H9 (cell line): ENCODE measurements at regions not wholly inside any gene's neighbourhood (a gene's known extent, or its start where the extent isn't known, plus 50 kb on each side); places are given as distances from the start of the nearest gene placed in this dataset.
"Not testable (repeated sequence)": the region's sequence is repeated elsewhere in the genome, so short reads cannot be mapped to it uniquely, and the experiment has no call there.

Experiments
- DNase-seq: peaks from one replicate; pipeline ENCODE4 v3.0.0-alpha.2; 2017
- H2AFZ ChIP-seq: one replicate; pipeline ENCODE4 v1.6.1; 2013; ENCODE audit warnings: mild to moderate bottlenecking, low read length, control low read depth, moderate library complexity
- H2AK5ac ChIP-seq: 2 replicates; pipeline ENCODE4 v1.6.1; 2013; ENCODE audit warnings: low read length, control low read depth, mixed read lengths; ENCODE audit not compliant: insufficient read length
- H2BK120ac ChIP-seq: one replicate; pipeline ENCODE4 v1.6.1; 2013; ENCODE audit warnings: low read depth, mild to moderate bottlenecking, low read length, control low read depth, inconsistent platforms; ENCODE audit not compliant: poor library complexity, severe bottlenecking
- H2BK12ac ChIP-seq: 2 replicates; pipeline ENCODE4 v1.6.1; 2013; ENCODE audit warnings: low read length, control low read depth, mixed read lengths, low read depth; ENCODE audit not compliant: insufficient read length
- H2BK15ac ChIP-seq: 2 replicates; pipeline ENCODE4 v1.6.1; 2013; ENCODE audit warnings: low read depth, low read length, control low read depth
- H2BK20ac ChIP-seq: one replicate; pipeline ENCODE4 v1.6.1; 2013; ENCODE audit warnings: low read depth, mild to moderate bottlenecking, low read length, control low read depth, inconsistent platforms; ENCODE audit not compliant: poor library complexity, severe bottlenecking
- H2BK5ac ChIP-seq: 2 replicates; pipeline ENCODE4 v1.6.1; 2013; ENCODE audit warnings: low read length, control low read depth, mixed read lengths; ENCODE audit not compliant: insufficient read length
- H3K14ac ChIP-seq: 2 replicates; pipeline ENCODE4 v1.6.1; 2013; ENCODE audit warnings: low read length, control low read depth; ENCODE audit not compliant: insufficient read depth
- H3K18ac ChIP-seq: 2 replicates; pipeline ENCODE4 v1.6.1; 2013; ENCODE audit warnings: low read depth, mild to moderate bottlenecking, mixed read lengths, low read length, control low read depth; ENCODE audit not compliant: insufficient read length
- H3K23ac ChIP-seq: 2 replicates; pipeline ENCODE4 v1.6.1; 2013; ENCODE audit warnings: low read length, control low read depth, mixed read lengths, low read depth; ENCODE audit not compliant: insufficient read length
- H3K23me2 ChIP-seq: 2 replicates; pipeline ENCODE4 v1.6.1; 2013; ENCODE audit warnings: low read depth, mild to moderate bottlenecking, mixed read lengths, low read length, control low read depth; ENCODE audit not compliant: insufficient read length, poor library complexity, severe bottlenecking
- H3K27ac ChIP-seq: 2 replicates; pipeline ENCODE4 v1.5.1; 2013; ENCODE audit warnings: low read length, control low read depth, mixed read lengths, low read depth; ENCODE audit not compliant: insufficient read length
- H3K27me3 ChIP-seq: 2 replicates; pipeline ENCODE4 v1.6.1; 2013; ENCODE audit warnings: low read length, control low read depth, inconsistent platforms; ENCODE audit not compliant: insufficient read depth
- H3K4ac ChIP-seq: 2 replicates; pipeline ENCODE4 v1.6.1; 2013; ENCODE audit warnings: low read depth, mild to moderate bottlenecking, control low read depth, inconsistent platforms, low read length, moderate library complexity
- H3K4me1 ChIP-seq: 2 replicates; pipeline ENCODE4 v1.6.1; 2013; ENCODE audit warnings: low read length, control low read depth, inconsistent platforms; ENCODE audit not compliant: insufficient read depth
- H3K4me2 ChIP-seq: 2 replicates; pipeline ENCODE4 v1.6.1; 2013; ENCODE audit warnings: low read length, control low read depth, mixed read lengths; ENCODE audit not compliant: insufficient read length, insufficient read depth
- H3K56ac ChIP-seq: 2 replicates; pipeline ENCODE4 v1.6.1; 2013; ENCODE audit warnings: low read depth, mild to moderate bottlenecking, mixed read lengths, low read length, control low read depth; ENCODE audit not compliant: insufficient read length
- H3K79me1 ChIP-seq: 2 replicates; pipeline ENCODE4 v1.6.1; 2013; ENCODE audit warnings: low read depth, mild to moderate bottlenecking, moderate library complexity, low read length, control low read depth, inconsistent platforms; ENCODE audit not compliant: insufficient read depth, poor library complexity, severe bottlenecking
- H3K79me2 ChIP-seq: 2 replicates; pipeline ENCODE4 v1.6.1; 2013; ENCODE audit warnings: low read length, control low read depth, inconsistent platforms; ENCODE audit not compliant: insufficient read depth
- H3K9ac ChIP-seq: 2 replicates; pipeline ENCODE4 v1.6.1; 2013; ENCODE audit warnings: low read length, control low read depth, mixed read lengths; ENCODE audit not compliant: insufficient read length; ENCODE audit errors: extremely low read depth
- H3K9me3 ChIP-seq: one replicate; pipeline ENCODE4 v1.6.1; 2013; ENCODE audit warnings: low read depth, low read length, inconsistent platforms; ENCODE audit not compliant: control insufficient read depth
- H3T11ph ChIP-seq: one replicate; pipeline ENCODE4 v1.6.1; 2013; ENCODE audit warnings: mild to moderate bottlenecking, low read length, control low read depth, inconsistent platforms
- H4K20me1 ChIP-seq: one replicate; pipeline ENCODE4 v1.6.1; 2013; ENCODE audit not compliant: control insufficient read depth, insufficient read length, insufficient read depth
- H4K5ac ChIP-seq: 2 replicates; pipeline ENCODE4 v1.6.1; 2013; ENCODE audit warnings: low read depth, mild to moderate bottlenecking, mixed read lengths, low read length, control low read depth; ENCODE audit not compliant: insufficient read length
- H4K8ac ChIP-seq: replicated peaks from 2 replicates; pipeline ENCODE4 v1.6.1; 2013; ENCODE audit warnings: low read length, control low read depth, mixed read lengths, low read depth; ENCODE audit not compliant: insufficient read length
- H4K91ac ChIP-seq: 2 replicates; pipeline ENCODE4 v1.6.1; 2013; ENCODE audit warnings: low read depth, mild to moderate bottlenecking, moderate library complexity, mixed read lengths, low read length, control low read depth; ENCODE audit not compliant: insufficient read length
- H3K27ac Mint-ChIP-seq, 3 experiments: 2 replicates in 2 of 3; 3 replicates in 1 of 3; pipeline ENCODE4 v1.8.0; 2020 to 2021; ENCODE audit warnings: mixed read lengths in 3 of 3, mild to moderate bottlenecking in 1 of 3, moderate library complexity in 1 of 3
- H3K27me3 Mint-ChIP-seq: 2 replicates; pipeline ENCODE4 v1.8.0; 2021; ENCODE audit warnings: low read depth, mild to moderate bottlenecking, moderate library complexity, mixed read lengths
- H3K36me3 Mint-ChIP-seq, 3 experiments: 2 replicates in 2 of 3; 3 replicates in 1 of 3; pipeline ENCODE4 v1.8.0; 2020 to 2021; ENCODE audit warnings: low read depth in 3 of 3, mixed read lengths in 3 of 3; ENCODE audit not compliant: insufficient read depth in 1 of 3
- H3K4me1 Mint-ChIP-seq, 2 experiments: 2 replicates each; pipeline ENCODE4 v1.8.0; 2020; ENCODE audit warnings: mixed read lengths in 2 of 2
- H3K4me3 Mint-ChIP-seq, 2 experiments: 2 replicates in 1 of 2; 3 replicates in 1 of 2; pipeline ENCODE4 v1.8.0; 2020 to 2021; ENCODE audit warnings: mild to moderate bottlenecking in 2 of 2, mixed read lengths in 2 of 2, moderate library complexity in 1 of 2
- H3K9me3 Mint-ChIP-seq, 2 experiments: 2 replicates in 1 of 2; 3 replicates in 1 of 2; pipeline ENCODE4 v1.8.0; 2020; ENCODE audit warnings: mild to moderate bottlenecking in 2 of 2, mixed read lengths in 2 of 2, moderate library complexity in 1 of 2
- WGBS: extraction: QIAGEN DNeasy Blood & Tissue Kit; methylation state at CpG from one replicate; pipeline ENCODE4 v1.1.7; 2013; ENCODE audit warnings: missing lambda C conversion rate, low lambda C conversion rate, mixed read lengths; ENCODE audit not compliant: insufficient read length; ENCODE audit errors: extremely low coverage; 5-methylcytosine and 5-hydroxymethylcytosine counted together

GRCh38 chr17:15866015-15866414, 78.9 kb upstream of the ADORA2B start:
- H2BK20ac ChIP-seq, H3K23me2 ChIP-seq, H3K27me3 Mint-ChIP-seq, H3T11ph ChIP-seq, H3K9me3 ChIP-seq, H4K8ac ChIP-seq, H2BK15ac ChIP-seq, H3K23ac ChIP-seq, H2BK5ac ChIP-seq, H4K20me1 ChIP-seq, H2AK5ac ChIP-seq, H3K79me1 ChIP-seq, H3K4ac ChIP-seq, H4K91ac ChIP-seq, H2BK12ac ChIP-seq, H3K56ac ChIP-seq, H3K27ac ChIP-seq, H3K4me1 ChIP-seq, H4K5ac ChIP-seq, H3K4me1 Mint-ChIP-seq, H3K79me2 ChIP-seq, H2AFZ ChIP-seq, H3K27ac Mint-ChIP-seq, DNase-seq, H2BK120ac ChIP-seq, H3K4me2 ChIP-seq, H3K27me3 ChIP-seq, H3K4me3 Mint-ChIP-seq, H3K9ac ChIP-seq, H3K18ac ChIP-seq, H3K14ac ChIP-seq: not testable (repeated sequence)
- H3K36me3 Mint-ChIP-seq = peaks cover 2 to 11% (median 10%) of the 10 kb centered on the region in 3 experiments; a peak in 5 of 7 replicates
- WGBS = no CpG with 5 or more reads among the region's 3 CpGs
- H3K9me3 Mint-ChIP-seq = peaks cover 12 to 17% of the 10 kb centered on the region in 2 experiments

- H3K27ac ChIP-seq, H2BK15ac ChIP-seq, H3K9me3 Mint-ChIP-seq, H3K18ac ChIP-seq, H4K5ac ChIP-seq, H3K4ac ChIP-seq, H4K8ac ChIP-seq, H3K9me3 ChIP-seq, H4K91ac ChIP-seq, H3K27me3 Mint-ChIP-seq, H3K23ac ChIP-seq, H2AFZ ChIP-seq, H3K4me1 ChIP-seq, H3K79me1 ChIP-seq, H3K56ac ChIP-seq, H3K4me1 Mint-ChIP-seq, DNase-seq, H3K9ac ChIP-seq, H2BK5ac ChIP-seq, H3K23me2 ChIP-seq, H2BK12ac ChIP-seq, H2BK20ac ChIP-seq, H3K27ac Mint-ChIP-seq, H2AK5ac ChIP-seq, H4K20me1 ChIP-seq, H2BK120ac ChIP-seq, H3K4me3 Mint-ChIP-seq, H3K14ac ChIP-seq, H3K79me2 ChIP-seq, H3K36me3 Mint-ChIP-seq, H3T11ph ChIP-seq, H3K4me2 ChIP-seq, H3K27me3 ChIP-seq: not testable (repeated sequence)
- WGBS = no CpG with 5 or more reads among the region's 31 CpGs
These were observed 77.6 kb upstream of the ADORA2B start for GRCh38 chr17:15867331-15867730.
